ENCODE measurements at regions not wholly inside any gene's neighbourhood (a gene's known extent, or its start where the extent isn't known, plus 50 kb on each side); places are given as distances from the start of the nearest gene placed in this dataset.

DNA sequence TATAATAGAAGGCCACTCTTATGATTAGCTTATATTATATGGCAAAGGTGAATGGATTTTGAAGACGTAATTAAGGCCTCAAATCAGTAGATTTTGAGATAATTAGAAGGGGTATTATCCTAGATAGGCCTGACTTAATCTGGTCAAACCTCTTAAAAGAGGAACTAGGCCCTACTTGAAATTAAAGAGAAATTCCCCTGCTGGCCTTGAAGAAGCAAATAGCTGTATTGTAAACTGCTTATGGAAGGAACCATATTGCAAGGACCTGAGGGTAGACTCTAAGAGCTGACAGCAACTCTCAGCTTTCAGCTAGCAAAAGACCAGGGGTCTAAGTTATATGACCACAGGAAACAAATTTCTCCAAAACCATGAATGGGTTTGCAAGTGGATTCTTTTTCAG is 219.0 kb upstream of the ONECUT1 start:
- H3K4me3 Mint-ChIP-seq = no peak overlapping the region
- ChIA-PET POLR2A (no interaction called here), CTCF (no interaction called here)
- H3K27ac Mint-ChIP-seq = no peak overlapping the region
- H3K27me3 Mint-ChIP-seq = peaks cover 4% of the 10 kb centered on the region
- intact Hi-C loops (cut with micrococcal nuclease) = no loop called here
- no peaks in the 10 kb centered on the region for H3K4me1 Mint-ChIP-seq (ENCODE audit: low read depth)
- H3K36me3 Mint-ChIP-seq = no peaks in the 10 kb centered on the region
- H3K9me3 Mint-ChIP-seq = no peaks in the 10 kb centered on the region
- DNase-seq = no peak

DNA sequence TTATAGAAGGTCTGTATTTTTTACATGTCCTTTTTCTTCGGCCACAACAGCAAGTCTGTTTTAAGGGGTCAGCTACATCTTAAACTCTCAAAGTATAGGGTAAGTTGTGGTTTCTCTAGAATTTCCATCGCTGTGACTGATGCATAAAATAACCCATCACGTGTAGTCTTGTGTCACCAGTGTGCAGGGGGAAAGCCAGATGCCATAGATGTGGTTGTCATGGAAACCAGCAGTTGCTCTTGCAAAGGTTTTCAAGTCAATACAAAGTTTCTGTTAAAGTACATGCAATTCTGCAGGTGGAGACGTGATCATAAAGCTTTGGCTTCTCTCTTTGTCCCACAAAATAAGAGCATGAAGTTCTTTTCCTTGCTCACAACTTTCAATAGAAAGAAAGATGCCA is 210.3 kb upstream of the ONECUT1 start:
- Mint-ChIP-seq H3K27me3 (peaks cover 2% of the 10 kb centered on the region), H3K4me3 (no peak overlapping the region), H3K4me1 (ENCODE audit: low read depth) (no peaks in the 10 kb centered on the region), H3K27ac (no peak overlapping the region), H3K36me3 (no peaks in the 10 kb centered on the region), H3K9me3 (no peaks in the 10 kb centered on the region)
- ChIA-PET CTCF (no interaction called here), POLR2A (no interaction called here)
- intact Hi-C loops (cut with micrococcal nuclease) = no loop called here
- DNase-seq = no peak

DNA sequence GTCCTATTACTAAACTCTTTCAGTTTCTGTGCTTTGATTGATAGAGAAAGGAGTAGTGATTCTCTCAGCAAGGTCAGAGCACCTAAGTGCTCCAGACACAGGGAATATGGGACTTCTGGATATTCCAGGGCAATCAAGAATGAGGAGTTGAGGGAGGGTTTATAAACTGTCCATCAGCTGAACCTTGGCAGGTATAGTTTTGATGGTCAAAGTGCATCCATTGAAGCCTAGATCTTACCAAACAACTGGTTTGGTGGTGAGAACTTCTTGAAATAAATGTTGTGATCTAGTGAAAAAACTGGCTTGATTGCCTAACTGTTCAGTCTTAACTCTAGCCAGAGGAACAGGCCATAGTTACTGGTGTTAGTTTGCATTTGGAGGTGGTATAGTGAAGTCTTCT is 207.0 kb upstream of the ONECUT1 start:
- no peak overlapping the region for H3K4me3 Mint-ChIP-seq
- H3K27ac Mint-ChIP-seq = no peak overlapping the region
- no peak for DNase-seq
- ChIA-PET CTCF (no interaction called here), POLR2A (no interaction called here)
- H3K9me3 Mint-ChIP-seq = peaks cover 11% of the 10 kb centered on the region
- H3K4me1 Mint-ChIP-seq (ENCODE audit: low read depth) = no peaks in the 10 kb centered on the region
- H3K36me3 Mint-ChIP-seq = no peaks in the 10 kb centered on the region
- intact Hi-C loops (cut with micrococcal nuclease) = no loop called here
- peaks cover 2% of the 10 kb centered on the region for H3K27me3 Mint-ChIP-seq

DNA sequence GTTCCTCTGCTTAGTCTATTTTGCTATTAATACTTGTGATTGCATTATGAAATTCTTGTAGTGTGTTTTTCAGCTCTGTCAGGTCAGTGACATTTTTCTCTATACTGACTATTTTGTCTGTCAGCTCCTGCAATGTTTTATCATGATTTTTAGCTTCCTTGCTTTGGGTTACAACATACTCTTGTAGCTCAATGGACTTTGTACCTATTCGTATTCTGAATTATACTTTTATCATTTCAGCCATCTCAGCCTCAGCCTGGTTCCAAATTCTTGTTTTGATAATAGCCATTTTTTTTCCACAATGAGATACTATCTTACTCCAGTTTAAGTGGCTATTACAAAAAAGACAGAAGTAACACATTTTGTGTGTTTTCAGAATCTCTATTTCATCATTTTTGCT is 204.2 kb upstream of the ONECUT1 start:
- CTCF ChIA-PET = no interaction called here
- Mint-ChIP-seq H3K27ac (no peak overlapping the region), H3K4me1 (ENCODE audit: low read depth) (no peaks in the 10 kb centered on the region), H3K27me3 (peaks cover 2% of the 10 kb centered on the region), H3K9me3 (peaks cover 11% of the 10 kb centered on the region), H3K4me3 (no peak overlapping the region), H3K36me3 (no peaks in the 10 kb centered on the region)
- POLR2A ChIA-PET = no interaction called here
- no peak for DNase-seq
- intact Hi-C loops (cut with micrococcal nuclease) = no loop called here

DNA sequence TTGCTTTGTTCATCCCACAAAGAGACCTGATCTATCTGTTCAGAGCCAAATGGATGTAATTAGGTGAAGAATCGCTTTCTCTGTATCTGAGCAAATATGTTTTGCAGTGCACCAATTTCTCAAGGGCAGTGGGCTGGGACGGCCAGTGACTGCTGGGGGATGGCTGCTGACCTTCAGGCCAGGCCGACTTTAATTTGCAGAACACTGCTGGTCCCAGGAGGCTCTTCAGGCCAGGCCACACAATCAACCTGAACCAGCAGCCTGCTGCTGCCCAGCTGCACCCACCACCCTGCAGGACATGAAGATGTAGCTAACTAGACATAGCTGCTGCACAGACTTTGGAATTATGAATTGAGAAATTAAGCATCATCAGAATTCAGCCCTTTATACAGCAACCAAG is 194.4 kb upstream of the ONECUT1 start:
- POLR2A ChIA-PET = no interaction called here
- no peak overlapping the region for H3K4me3 Mint-ChIP-seq
- H3K4me1 Mint-ChIP-seq (ENCODE audit: low read depth) = no peaks in the 10 kb centered on the region
- no peak for DNase-seq
- no peaks in the 10 kb centered on the region for H3K27me3 Mint-ChIP-seq
- H3K36me3 Mint-ChIP-seq = no peaks in the 10 kb centered on the region
- intact Hi-C loops (cut with micrococcal nuclease) = no loop called here
- no peak overlapping the region for H3K27ac Mint-ChIP-seq
- CTCF ChIA-PET = no interaction called here
- H3K9me3 Mint-ChIP-seq = no peaks in the 10 kb centered on the region

DNA sequence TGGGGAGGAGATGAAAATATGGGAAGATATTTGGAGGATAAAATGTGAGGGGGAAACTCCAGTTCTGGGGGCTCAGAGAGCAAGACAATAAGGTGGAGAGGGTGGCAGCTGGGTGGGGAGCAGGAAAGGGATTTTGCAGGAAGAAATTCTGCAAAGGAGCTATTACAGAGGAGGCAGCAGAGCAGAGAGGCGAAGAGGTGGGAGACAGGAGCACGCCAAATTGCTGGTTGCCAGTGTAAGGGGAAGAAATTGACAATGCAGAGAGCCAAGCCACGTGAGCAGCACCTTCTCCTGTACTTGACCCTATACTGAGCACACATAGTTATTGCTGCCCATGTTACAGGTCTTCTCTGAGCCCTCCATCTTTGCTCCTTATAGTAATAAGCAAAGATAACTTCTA is 190.3 kb upstream of the ONECUT1 start:
- CTCF ChIA-PET = no interaction called here
- intact Hi-C loops (cut with micrococcal nuclease) = no loop called here
- Mint-ChIP-seq H3K27ac (no peak overlapping the region), H3K4me3 (no peak overlapping the region), H3K4me1 (ENCODE audit: low read depth) (no peaks in the 10 kb centered on the region), H3K36me3 (no peaks in the 10 kb centered on the region), H3K27me3 (no peaks in the 10 kb centered on the region), H3K9me3 (no peaks in the 10 kb centered on the region)
- DNase-seq = no peak
- POLR2A ChIA-PET = no interaction called here

DNA sequence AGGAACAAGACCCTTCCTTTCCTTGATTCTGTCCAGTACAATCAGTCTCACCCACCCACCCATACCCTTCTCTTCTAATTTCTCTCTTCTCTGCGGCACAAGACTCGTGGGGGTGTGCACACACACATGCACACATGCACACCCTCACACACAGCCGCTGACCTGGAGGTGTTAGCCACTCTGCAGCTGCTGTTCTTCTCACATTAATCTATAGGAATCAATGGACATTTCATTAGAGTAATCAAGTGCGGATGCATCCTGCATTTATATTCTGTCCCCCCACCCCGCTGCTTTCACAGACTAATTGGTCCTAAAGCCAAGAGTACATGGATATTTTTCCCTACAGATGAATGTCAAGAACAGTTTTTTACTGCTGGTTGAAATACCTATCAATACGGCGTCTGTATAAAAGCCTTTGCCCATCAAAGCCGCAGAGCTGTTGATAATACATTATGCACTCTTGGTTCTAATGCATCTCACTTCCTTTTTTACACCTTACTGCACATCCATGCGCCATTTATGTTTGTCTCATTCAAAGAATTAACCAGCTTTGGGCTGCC is 186.5 kb upstream of the ONECUT1 start:
- Mint-ChIP-seq H3K4me1 (ENCODE audit: low read depth) (no peaks in the 10 kb centered on the region), H3K27ac (no peak overlapping the region), H3K9me3 (no peaks in the 10 kb centered on the region), H3K27me3 (no peaks in the 10 kb centered on the region), H3K4me3 (no peak overlapping the region), H3K36me3 (no peaks in the 10 kb centered on the region)
- CTCF ChIA-PET = no interaction called here
- POLR2A ChIA-PET = no interaction called here
- intact Hi-C loops (cut with micrococcal nuclease) = no loop called here
- no peak for DNase-seq

DNA sequence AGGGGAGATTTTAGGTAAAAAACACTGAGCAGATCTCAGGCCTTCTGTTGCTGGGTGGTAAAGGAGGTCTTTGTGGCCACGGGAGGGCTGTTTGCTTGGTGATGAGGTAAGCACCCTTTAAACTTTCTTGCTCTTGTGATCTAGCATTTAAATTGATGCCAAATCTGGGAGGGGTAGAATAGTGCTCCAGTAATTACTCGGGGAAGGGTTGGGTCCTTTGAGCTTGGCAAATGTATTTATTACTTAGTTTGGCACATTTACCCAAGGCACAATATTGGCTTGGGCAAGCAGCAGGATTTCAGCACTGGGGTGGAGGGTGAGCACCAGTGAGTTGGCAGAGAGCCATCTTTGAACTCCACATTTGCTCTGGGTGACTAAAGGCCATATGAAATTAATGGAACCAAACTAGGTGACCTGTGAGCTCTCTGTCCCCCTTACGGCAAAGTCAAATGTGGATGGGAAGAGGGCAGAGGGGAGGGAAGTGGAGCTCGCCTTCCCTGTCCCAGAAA is 185.9 kb upstream of the ONECUT1 start:
- Mint-ChIP-seq H3K4me3 (no peak overlapping the region), H3K27me3 (no peaks in the 10 kb centered on the region), H3K36me3 (no peaks in the 10 kb centered on the region), H3K4me1 (ENCODE audit: low read depth) (no peaks in the 10 kb centered on the region), H3K27ac (no peak overlapping the region), H3K9me3 (no peaks in the 10 kb centered on the region)
- ChIA-PET CTCF (no interaction called here), POLR2A (no interaction called here)
- intact Hi-C loops (cut with micrococcal nuclease) = no loop called here
- no peak for DNase-seq

DNA sequence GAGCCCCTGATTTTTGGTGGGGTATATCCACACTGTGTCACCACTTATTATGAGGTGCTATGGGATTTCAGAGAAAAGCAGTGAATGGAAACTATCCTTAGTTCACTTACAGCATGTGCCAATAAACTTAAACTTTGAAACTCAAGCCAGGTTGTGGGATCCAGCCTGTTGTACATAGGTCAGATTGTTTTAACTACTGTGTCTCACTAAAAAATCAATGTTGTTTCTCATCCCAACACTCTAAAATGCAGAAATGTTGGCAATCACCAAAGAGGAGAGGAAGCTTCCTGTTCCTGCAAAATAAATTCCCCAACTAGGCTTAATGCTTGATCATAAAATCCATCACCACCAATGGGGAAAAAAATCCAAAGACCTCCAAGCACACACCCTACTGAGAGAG is 173.7 kb upstream of the ONECUT1 start:
- Mint-ChIP-seq H3K4me3 (no peak overlapping the region), H3K36me3 (no peaks in the 10 kb centered on the region), H3K27me3 (peaks cover 9% of the 10 kb centered on the region), H3K27ac (no peak overlapping the region), H3K4me1 (ENCODE audit: low read depth) (no peaks in the 10 kb centered on the region), H3K9me3 (no peaks in the 10 kb centered on the region)
- ChIA-PET POLR2A (no interaction called here), CTCF (no interaction called here)
- intact Hi-C loops (cut with micrococcal nuclease) = no loop called here
- no peak for DNase-seq

DNA sequence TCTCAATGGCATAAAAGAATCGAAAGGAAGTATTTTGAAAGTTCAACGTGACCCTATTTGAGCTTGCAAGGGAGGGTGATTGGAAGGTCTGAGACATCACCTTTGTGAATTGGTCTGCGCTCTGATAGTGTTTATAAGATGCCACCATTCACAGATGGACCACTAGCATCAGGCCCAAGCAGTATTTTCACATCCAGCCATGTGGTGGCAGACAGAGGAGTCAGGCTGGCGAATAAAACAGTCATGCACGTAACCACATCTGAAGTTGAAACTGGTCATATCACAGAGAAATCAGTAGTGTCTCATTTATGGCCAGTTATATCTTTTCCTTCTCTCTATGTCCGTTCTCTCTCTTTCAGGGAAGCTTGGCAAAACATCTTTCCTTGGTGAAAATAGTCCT is 170.1 kb upstream of the ONECUT1 start:
- POLR2A ChIA-PET = no interaction called here
- CTCF ChIA-PET = no interaction called here
- no peaks in the 10 kb centered on the region for H3K4me1 Mint-ChIP-seq (ENCODE audit: low read depth)
- H3K36me3 Mint-ChIP-seq = no peaks in the 10 kb centered on the region
- H3K27ac Mint-ChIP-seq = no peak overlapping the region
- intact Hi-C loops (cut with micrococcal nuclease) = no loop called here
- peaks cover 9% of the 10 kb centered on the region for H3K27me3 Mint-ChIP-seq
- DNase-seq = no peak
- no peaks in the 10 kb centered on the region for H3K9me3 Mint-ChIP-seq
- no peak overlapping the region for H3K4me3 Mint-ChIP-seq

DNA sequence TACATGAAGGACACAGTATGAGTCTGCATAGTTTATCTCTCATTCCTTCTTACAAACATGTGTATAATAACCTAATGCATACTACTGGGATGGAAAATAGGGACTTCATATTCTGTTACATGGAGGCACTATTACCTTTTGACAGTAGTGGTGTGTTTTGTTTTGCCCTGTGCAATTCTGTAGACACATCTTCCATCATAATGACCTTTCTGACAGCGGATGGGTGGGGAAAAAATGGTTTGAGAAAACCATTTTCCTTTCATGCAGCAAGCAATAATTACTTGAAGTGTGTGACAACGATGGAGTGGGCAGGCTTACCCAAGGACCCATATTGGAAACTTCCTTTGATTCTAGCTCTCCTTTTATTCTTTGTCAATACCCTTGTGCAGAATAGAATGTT is 153.6 kb upstream of the ONECUT1 start:
- intact Hi-C loops (cut with micrococcal nuclease) = no loop called here
- CTCF ChIA-PET = no interaction called here
- Mint-ChIP-seq H3K27me3 (peaks cover 14% of the 10 kb centered on the region), H3K4me3 (no peak overlapping the region), H3K36me3 (no peaks in the 10 kb centered on the region), H3K4me1 (ENCODE audit: low read depth) (no peaks in the 10 kb centered on the region), H3K9me3 (peaks cover 3% of the 10 kb centered on the region), H3K27ac (no peak overlapping the region)
- DNase-seq = no peak
- POLR2A ChIA-PET = no interaction called here

DNA sequence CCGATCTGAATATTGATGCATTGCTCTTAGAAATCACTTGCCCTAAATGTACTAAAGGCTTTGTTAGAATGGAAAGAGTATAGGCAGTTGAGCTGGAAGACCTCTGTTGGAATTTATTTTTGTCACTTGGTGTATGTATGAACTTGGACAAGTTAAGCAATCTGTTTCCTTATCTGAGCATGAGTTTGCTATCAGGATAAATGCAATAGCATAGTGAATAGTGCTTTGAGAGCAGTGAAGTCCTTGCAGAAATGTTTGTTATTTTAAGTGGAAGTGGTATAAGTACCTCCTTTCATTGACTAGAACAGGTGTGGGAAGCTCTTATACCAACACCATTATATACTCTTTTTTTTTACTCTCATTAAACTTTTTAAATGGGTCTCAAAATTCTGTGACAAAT is 146.4 kb upstream of the ONECUT1 start:
- Mint-ChIP-seq H3K27me3 (peaks cover 9% of the 10 kb centered on the region), H3K4me1 (ENCODE audit: low read depth) (no peaks in the 10 kb centered on the region), H3K36me3 (no peaks in the 10 kb centered on the region), H3K9me3 (no peaks in the 10 kb centered on the region), H3K4me3 (no peak overlapping the region), H3K27ac (no peak overlapping the region)
- CTCF ChIA-PET = no interaction called here
- POLR2A ChIA-PET = no interaction called here
- intact Hi-C loops (cut with micrococcal nuclease) = no loop called here
- DNase-seq = no peak

DNA sequence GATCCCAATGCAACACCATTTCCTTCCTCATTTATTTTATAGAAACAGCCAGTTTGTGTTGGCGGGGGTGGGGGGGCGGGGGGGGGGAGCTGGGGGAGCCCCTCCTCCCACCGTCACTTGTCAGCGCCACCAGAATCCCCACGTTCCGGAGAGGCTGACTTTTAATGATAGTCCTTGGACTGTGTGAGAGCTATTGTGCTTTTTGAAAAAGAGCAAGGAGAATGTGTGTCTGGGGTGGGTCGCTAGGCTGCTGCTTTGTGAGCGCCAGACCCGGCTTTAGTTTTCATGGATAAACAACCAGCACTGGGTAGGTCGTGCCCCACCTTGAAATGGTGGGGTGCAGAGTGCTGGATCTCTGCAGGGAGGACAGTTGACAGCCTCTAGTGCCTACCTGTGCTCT is 135.0 kb upstream of the ONECUT1 start:
- Mint-ChIP-seq H3K36me3 (no peaks in the 10 kb centered on the region), H3K9me3 (no peaks in the 10 kb centered on the region), H3K4me1 (ENCODE audit: low read depth) (no peaks in the 10 kb centered on the region), H3K27me3 (no peaks in the 10 kb centered on the region), H3K27ac (no peak overlapping the region), H3K4me3 (no peak overlapping the region)
- intact Hi-C loops (cut with micrococcal nuclease) = no loop called here
- ChIA-PET POLR2A (no interaction called here), CTCF (no interaction called here)
- DNase-seq = no peak

DNA sequence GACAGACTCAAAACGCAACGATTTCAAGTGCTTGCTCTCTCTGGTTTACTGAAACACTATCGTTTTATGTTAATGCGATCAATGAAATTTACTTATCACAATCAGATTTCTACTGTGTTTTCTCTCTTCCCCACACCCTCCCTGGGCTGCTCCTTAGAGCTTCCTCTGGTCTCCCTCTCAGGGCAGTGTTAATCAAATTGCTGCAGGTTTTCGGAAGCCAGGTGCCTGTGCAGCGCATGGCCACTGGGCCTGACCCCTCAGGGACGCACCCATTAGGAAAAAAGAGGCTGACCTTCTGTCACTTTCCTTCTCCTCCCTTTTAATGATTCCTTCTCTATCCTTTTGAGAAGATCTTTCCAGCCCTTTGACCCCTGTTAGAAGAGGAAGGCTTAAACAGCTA is 134.5 kb upstream of the ONECUT1 start:
- CTCF ChIA-PET = no interaction called here
- Mint-ChIP-seq H3K9me3 (no peaks in the 10 kb centered on the region), H3K4me3 (no peak overlapping the region), H3K4me1 (ENCODE audit: low read depth) (no peaks in the 10 kb centered on the region), H3K27me3 (no peaks in the 10 kb centered on the region), H3K27ac (no peak overlapping the region), H3K36me3 (no peaks in the 10 kb centered on the region)
- DNase-seq = no peak
- intact Hi-C loops (cut with micrococcal nuclease) = no loop called here
- POLR2A ChIA-PET = no interaction called here
